Osteoblast (primary cell): ENCODE measurements at regions not wholly inside any gene's neighbourhood (a gene's known extent, or its start where the extent isn't known, plus 50 kb on each side); places are given as distances from the start of the nearest gene placed in this dataset.

Source experiments
- DNase-seq: peaks from one replicate; pipeline ENCODE4 v3.0.0; 2011; ENCODE audit warnings: low spot score, mixed read lengths; ENCODE audit not compliant: insufficient read length; ENCODE audit errors: missing footprints
- H2AFZ ChIP-seq: 2 replicates; pipeline ENCODE4 v1.6.0; 2011; ENCODE audit warnings: mild to moderate bottlenecking, low read length
- H3K27ac ChIP-seq: 2 replicates; pipeline ENCODE4 v1.5.1; 2011; ENCODE audit warnings: mild to moderate bottlenecking, low read depth, low read length, moderate library complexity
- H3K27me3 ChIP-seq: 2 replicates; pipeline ENCODE4 v1.6.0; 2012; ENCODE audit warnings: mild to moderate bottlenecking, control low read depth, inconsistent platforms, low read length, moderate library complexity; ENCODE audit not compliant: insufficient read depth
- H3K36me3 ChIP-seq: 2 replicates; pipeline ENCODE4 v1.5.1; 2011; ENCODE audit warnings: mild to moderate bottlenecking, low read length, control low read depth, moderate library complexity; ENCODE audit not compliant: insufficient read depth
- H3K4me1 ChIP-seq: 2 replicates; pipeline ENCODE4 v1.5.1; 2011; ENCODE audit warnings: mild to moderate bottlenecking, low read length, control low read depth, moderate library complexity; ENCODE audit not compliant: insufficient read depth
- H3K4me2 ChIP-seq: 2 replicates; pipeline ENCODE4 v1.6.0; 2011; ENCODE audit warnings: mild to moderate bottlenecking, low read length; ENCODE audit not compliant: insufficient read depth
- H3K4me3 ChIP-seq: fragments of 200-600 bp; sonication (generic); 3 replicates; pipeline ENCODE4 v1.5.1; 2012; ENCODE audit warnings: mild to moderate bottlenecking, low read length, inconsistent platforms; ENCODE audit not compliant: insufficient read depth
- H3K79me2 ChIP-seq: 2 replicates; pipeline ENCODE4 v1.6.0; 2012; ENCODE audit warnings: mild to moderate bottlenecking, low read length, control low read depth, inconsistent platforms; ENCODE audit not compliant: insufficient read depth
- H3K9me3 ChIP-seq: 2 replicates; pipeline ENCODE4 v1.5.1; 2011; ENCODE audit warnings: low read depth, low read length, control low read depth
- H4K20me1 ChIP-seq: 2 replicates; pipeline ENCODE4 v1.6.0; 2012; ENCODE audit warnings: mild to moderate bottlenecking, low read length, control low read depth; ENCODE audit not compliant: insufficient read depth
- TF ChIP-seq, protein P1 (sequence below): IDR thresholded peaks from 2 replicates; pipeline ENCODE4 v1.5.1; 2011; ENCODE audit warnings: mild to moderate bottlenecking, low read depth, low read length, moderate library complexity; ENCODE audit errors: extremely low read depth

- Histone ChIP-seq H3K4me1 (no peaks in the 10 kb centered on the region), H2AFZ (no peak overlapping the region), H3K4me2 (no peak overlapping the region), H3K27me3 (no peaks in the 10 kb centered on the region), H3K9me3 (no peaks in the 10 kb centered on the region), H3K4me3 (no peak overlapping the region), H4K20me1 (no peaks in the 10 kb centered on the region), H3K27ac (no peak overlapping the region), H3K79me2 (no peaks in the 10 kb centered on the region), H3K36me3 (no peaks in the 10 kb centered on the region)
- no peak for DNase-seq
- TF ChIP-seq, protein P1, sequence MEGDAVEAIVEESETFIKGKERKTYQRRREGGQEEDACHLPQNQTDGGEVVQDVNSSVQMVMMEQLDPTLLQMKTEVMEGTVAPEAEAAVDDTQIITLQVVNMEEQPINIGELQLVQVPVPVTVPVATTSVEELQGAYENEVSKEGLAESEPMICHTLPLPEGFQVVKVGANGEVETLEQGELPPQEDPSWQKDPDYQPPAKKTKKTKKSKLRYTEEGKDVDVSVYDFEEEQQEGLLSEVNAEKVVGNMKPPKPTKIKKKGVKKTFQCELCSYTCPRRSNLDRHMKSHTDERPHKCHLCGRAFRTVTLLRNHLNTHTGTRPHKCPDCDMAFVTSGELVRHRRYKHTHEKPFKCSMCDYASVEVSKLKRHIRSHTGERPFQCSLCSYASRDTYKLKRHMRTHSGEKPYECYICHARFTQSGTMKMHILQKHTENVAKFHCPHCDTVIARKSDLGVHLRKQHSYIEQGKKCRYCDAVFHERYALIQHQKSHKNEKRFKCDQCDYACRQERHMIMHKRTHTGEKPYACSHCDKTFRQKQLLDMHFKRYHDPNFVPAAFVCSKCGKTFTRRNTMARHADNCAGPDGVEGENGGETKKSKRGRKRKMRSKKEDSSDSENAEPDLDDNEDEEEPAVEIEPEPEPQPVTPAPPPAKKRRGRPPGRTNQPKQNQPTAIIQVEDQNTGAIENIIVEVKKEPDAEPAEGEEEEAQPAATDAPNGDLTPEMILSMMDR: no peak
These were observed 686.7 kb downstream of the MATN1 start for GRCh38 chr1:30036666-30037065.

DNA sequence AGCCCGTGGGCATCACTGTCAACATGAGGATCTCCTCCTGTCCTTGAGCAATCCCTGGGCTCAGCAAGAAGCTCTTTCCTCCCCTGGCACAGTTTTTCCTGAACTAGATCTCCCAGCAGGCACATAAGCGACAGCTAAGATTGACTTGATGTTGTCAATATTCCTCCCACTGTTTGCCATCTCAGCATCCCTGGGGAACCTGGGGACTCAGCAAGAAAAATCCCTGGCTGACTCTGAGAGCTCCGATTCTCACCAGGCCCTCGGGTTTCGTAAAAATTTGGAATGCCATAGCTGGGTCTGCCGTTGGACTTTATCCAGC, 687.2 kb downstream of the MATN1 start:
- Histone ChIP-seq H3K27ac (no peak overlapping the region), H3K4me3 (no peak overlapping the region), H3K79me2 (no peaks in the 10 kb centered on the region), H3K36me3 (no peaks in the 10 kb centered on the region), H3K27me3 (no peaks in the 10 kb centered on the region), H2AFZ (no peak overlapping the region), H4K20me1 (no peaks in the 10 kb centered on the region), H3K4me1 (no peaks in the 10 kb centered on the region), H3K4me2 (no peak overlapping the region), H3K9me3 (no peaks in the 10 kb centered on the region)
- TF ChIP-seq, protein P1: no peak
- no peak for DNase-seq

DNA sequence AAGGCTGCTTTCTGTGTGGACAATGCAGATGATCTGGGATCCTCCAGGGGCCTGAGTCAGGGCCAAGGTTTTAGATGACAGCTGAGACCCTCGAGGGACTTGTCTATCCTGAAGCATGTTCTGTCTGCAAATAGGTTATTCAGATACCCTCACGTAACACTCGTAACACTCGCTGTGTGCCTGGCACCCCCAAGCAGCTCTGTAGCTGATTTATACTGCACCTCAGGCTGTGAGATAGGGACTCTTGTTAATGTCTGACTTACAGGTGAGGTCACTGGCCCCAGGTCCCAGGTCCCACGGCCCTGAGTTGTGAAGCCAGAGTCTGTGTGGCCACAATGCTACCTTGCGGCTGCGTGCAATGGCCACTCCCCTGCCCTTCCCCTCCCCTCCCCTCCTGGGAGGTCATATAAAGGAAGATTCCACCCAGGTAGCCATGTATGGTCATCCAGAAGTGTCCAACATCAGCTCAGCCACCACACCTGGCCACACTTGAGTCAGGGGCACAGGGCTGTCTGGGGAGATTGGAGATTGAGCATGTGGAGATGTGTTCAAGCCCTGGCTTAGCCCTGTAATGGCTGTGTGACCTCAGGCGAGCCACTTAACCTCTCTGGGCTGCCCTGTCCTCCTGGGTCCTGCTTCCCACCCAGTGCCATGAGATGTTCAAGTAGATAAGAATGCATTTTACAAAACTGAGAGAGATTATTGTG, 687.7 kb downstream of the MATN1 start:
- H3K4me3 ChIP-seq: no peak overlapping the region
- no peak overlapping the region for H3K27ac ChIP-seq
- H3K9me3 ChIP-seq: no peaks in the 10 kb centered on the region
- no peaks in the 10 kb centered on the region for H4K20me1 ChIP-seq
- H3K4me1 ChIP-seq: no peaks in the 10 kb centered on the region
- no peaks in the 10 kb centered on the region for H3K27me3 ChIP-seq
- DNase-seq: no peak
- TF ChIP-seq, protein P1: no peak
- no peak overlapping the region for H2AFZ ChIP-seq
- no peaks in the 10 kb centered on the region for H3K79me2 ChIP-seq
- H3K36me3 ChIP-seq: no peaks in the 10 kb centered on the region
- H3K4me2 ChIP-seq: no peak overlapping the region

DNA sequence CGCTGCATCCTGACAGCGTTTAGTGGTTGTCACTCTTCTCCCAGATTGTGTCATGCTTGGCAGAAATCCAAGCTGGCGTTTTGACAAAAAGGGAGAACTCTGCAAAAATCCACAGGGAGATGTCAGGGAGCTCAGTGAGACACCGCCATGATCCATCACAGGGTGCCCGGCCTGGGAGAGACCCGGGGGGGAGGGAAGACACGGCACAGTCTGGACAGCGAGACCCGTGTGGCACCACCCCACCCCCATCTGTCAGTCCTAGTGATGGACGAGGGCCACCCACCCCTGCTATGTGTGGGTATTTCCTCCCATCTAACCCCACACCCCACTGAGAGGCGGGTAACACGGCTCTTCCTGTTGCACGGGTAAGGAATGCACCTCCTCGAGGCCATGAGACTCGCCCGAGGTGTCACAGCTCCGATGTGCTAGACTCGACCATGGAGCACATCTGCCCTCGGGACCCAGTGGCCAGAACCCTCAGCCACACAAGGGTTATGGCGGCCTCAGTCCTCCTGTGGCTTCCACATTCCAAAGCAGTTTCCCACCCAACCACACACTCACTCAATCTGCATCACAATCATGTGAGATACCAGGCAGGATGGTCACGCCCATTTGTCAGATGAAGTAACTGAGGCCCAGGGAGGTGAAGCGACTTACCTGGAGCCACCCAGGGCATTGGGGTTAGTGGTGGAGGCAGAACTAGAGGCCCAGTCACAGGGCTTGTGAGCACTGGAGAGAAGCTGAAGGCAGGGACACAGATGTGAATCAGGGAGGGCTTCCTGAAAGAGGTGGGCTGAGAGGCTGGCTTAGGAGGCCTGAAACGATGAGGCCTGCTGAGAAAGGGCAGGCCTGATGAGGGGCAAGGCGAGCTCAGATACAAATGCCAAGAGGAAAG, 688.5 kb downstream of the MATN1 start:
- H3K9me3 ChIP-seq: no peaks in the 10 kb centered on the region
- no peak overlapping the region for H2AFZ ChIP-seq
- H4K20me1 ChIP-seq: no peaks in the 10 kb centered on the region
- no peaks in the 10 kb centered on the region for H3K36me3 ChIP-seq
- H3K27ac ChIP-seq: no peak overlapping the region
- H3K4me2 ChIP-seq: no peak overlapping the region
- no peak overlapping the region for H3K4me3 ChIP-seq
- no peaks in the 10 kb centered on the region for H3K79me2 ChIP-seq
- DNase-seq: no peak
- H3K4me1 ChIP-seq: no peaks in the 10 kb centered on the region
- no peaks in the 10 kb centered on the region for H3K27me3 ChIP-seq
- TF ChIP-seq, protein P1: no peak
